ENCODE measurements at regions not wholly inside any gene's neighbourhood (a gene's known extent, or its start where the extent isn't known, plus 50 kb on each side); places are given as distances from the start of the nearest gene placed in this dataset.

DNA sequence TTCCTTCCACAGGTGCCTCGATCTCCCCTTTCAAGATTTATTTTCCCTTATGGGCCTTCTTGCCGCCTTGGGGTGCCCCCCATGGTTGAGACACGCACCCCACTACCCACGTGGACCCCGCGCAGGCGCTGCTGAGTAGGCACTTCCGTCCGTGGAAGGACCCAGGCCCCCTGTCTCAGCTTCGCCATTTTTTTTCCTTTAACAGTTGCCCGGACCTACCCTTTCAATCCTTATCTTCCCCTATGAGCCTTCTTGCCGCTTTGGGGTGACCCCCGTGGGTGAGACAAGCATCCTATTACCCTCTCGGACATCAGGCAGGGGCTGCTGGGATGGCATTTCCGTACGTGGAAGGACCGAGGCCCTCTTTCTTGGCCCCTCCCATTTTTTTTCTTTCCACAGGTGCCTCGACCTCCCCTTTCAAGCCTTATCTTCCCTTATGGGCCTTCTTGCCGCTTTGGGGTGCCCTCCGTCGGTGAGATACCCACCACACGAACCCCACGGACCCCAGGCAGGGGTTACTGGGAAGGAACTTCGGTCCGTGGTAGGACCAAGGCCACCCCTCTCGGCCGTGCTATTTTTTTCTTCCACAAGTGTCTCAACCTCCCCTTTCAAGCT lies 268.2 kb downstream of the ALG10 start:
- TF ChIP-seq, protein P1, sequence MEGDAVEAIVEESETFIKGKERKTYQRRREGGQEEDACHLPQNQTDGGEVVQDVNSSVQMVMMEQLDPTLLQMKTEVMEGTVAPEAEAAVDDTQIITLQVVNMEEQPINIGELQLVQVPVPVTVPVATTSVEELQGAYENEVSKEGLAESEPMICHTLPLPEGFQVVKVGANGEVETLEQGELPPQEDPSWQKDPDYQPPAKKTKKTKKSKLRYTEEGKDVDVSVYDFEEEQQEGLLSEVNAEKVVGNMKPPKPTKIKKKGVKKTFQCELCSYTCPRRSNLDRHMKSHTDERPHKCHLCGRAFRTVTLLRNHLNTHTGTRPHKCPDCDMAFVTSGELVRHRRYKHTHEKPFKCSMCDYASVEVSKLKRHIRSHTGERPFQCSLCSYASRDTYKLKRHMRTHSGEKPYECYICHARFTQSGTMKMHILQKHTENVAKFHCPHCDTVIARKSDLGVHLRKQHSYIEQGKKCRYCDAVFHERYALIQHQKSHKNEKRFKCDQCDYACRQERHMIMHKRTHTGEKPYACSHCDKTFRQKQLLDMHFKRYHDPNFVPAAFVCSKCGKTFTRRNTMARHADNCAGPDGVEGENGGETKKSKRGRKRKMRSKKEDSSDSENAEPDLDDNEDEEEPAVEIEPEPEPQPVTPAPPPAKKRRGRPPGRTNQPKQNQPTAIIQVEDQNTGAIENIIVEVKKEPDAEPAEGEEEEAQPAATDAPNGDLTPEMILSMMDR (IDR thresholded peaks at IDR 0.05): no peak
- Mint-ChIP-seq H3K27me3 (ENCODE audit: low read depth) (no peaks in the 10 kb centered on the region), H3K27ac (ENCODE audit: unreplicated experiment) (no peak overlapping the region), H3K4me3 (ENCODE audit: unreplicated experiment) (no peak overlapping the region), H3K4me1 (ENCODE audit: low read depth) (no peaks in the 10 kb centered on the region), H3K9me3 (ENCODE audit: low read depth) (peaks cover 54% of the 10 kb centered on the region), H3K36me3 (ENCODE audit: low read depth) (no peaks in the 10 kb centered on the region)
- DNase-seq (ENCODE audit: low spot score): no peak

DNA sequence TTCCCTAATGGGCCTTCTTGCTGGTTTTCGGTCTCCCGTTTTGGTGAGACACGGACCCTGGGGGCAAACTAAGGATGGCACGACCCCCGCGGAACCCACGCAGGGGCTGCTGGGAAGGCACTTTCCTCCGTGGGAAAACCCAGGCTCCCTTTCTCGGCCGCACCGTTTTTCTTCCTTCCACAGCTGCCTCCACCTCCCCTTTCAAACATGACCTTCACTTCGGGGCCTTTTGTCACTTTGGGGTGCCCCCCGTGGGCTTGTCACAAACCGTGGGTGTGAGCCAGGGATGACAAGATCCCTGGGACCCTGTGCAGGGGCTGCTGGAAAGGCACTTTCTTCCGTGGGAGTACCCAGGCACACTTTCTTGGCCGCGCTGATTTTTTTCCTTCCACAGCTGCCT lies 268.7 kb downstream of the ALG10 start:
- H3K36me3 Mint-ChIP-seq (ENCODE audit: low read depth): no peaks in the 10 kb centered on the region
- no peak overlapping the region for H3K4me3 Mint-ChIP-seq (ENCODE audit: unreplicated experiment)
- TF ChIP-seq, protein P1 (IDR thresholded peaks at IDR 0.05): no peak
- DNase-seq (ENCODE audit: low spot score): no peak
- no peaks in the 10 kb centered on the region for H3K4me1 Mint-ChIP-seq (ENCODE audit: low read depth)
- peaks cover 50% of the 10 kb centered on the region for H3K9me3 Mint-ChIP-seq (ENCODE audit: low read depth)
- no peaks in the 10 kb centered on the region for H3K27me3 Mint-ChIP-seq (ENCODE audit: low read depth)
- no peak overlapping the region for H3K27ac Mint-ChIP-seq (ENCODE audit: unreplicated experiment)

DNA sequence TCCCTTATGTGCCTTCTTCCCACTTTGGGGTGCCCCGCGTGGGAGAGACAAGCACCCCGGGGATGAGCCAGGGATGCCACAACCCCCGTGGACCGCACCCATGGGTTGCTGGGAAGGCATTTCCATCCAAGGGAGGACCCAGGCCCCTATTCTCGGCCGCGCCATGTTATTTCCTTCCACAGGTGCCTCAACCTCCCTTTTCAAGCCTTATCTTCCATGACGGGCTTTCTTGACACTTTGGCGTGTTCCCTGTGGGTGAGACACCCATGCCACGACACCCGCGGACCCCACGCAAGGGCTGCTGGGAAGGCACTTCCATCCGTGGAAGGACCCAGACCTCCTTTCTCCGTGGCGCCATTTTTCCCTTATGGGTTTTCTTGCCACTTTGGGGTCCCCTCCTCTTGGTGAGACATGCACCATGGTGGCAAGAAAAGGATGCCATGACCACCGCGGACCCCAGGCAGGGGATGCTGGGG lies 269.2 kb downstream of the ALG10 start:
- Mint-ChIP-seq H3K4me3 (ENCODE audit: unreplicated experiment) (no peak overlapping the region), H3K4me1 (ENCODE audit: low read depth) (no peaks in the 10 kb centered on the region), H3K27ac (ENCODE audit: unreplicated experiment) (no peak overlapping the region), H3K36me3 (ENCODE audit: low read depth) (no peaks in the 10 kb centered on the region), H3K9me3 (ENCODE audit: low read depth) (peaks cover 46% of the 10 kb centered on the region), H3K27me3 (ENCODE audit: low read depth) (no peaks in the 10 kb centered on the region)
- TF ChIP-seq, protein P1 (IDR thresholded peaks at IDR 0.05): no peak
- DNase-seq (ENCODE audit: low spot score): no peak

DNA sequence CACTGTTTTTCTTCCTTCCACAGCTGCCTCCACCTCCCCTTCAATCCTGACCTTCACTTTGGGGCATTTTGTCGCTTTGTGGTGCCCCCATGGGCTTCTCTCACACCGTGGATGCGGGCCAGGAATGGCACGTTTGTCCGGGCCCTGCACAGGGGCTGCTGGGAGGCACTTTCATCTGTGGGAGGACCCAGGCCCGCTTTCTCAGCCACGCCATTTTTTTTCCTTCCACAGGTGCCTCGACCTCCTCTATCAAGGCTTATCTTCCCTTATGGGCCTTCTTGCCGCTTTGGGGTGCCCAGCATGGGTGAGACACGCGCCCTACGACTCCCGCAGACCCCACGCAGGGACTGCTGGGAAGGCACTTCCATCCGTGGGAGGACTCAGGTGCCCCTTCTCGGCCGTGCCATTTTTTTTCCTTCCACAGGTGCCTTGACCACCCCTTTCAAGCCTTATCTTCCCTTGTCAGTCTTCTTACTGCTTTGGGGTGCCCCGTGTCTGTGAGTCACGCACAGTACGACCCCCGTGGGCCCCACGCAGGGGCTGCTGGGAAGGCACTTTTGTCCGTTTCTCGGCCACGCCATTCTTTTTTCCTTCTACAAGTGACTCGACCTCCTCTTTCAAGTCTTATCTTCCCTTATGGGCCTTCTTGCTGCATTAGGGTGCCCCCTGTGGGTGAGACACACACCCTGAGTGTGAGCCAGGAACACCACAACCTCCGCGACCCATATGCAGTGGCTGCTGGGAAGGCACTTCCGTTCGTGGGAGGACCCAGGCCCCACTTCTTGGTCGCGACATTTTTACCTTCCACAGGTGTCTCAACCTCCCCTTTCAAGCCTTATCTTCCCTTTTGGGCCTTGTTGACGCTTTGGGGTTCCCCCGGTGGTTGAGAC lies 270.7 kb downstream of the ALG10 start:
- Mint-ChIP-seq H3K4me1 (ENCODE audit: low read depth) (no peaks in the 10 kb centered on the region), H3K4me3 (ENCODE audit: unreplicated experiment) (no peak overlapping the region), H3K27me3 (ENCODE audit: low read depth) (no peaks in the 10 kb centered on the region), H3K36me3 (ENCODE audit: low read depth) (no peaks in the 10 kb centered on the region), H3K9me3 (ENCODE audit: low read depth) (peaks cover 37% of the 10 kb centered on the region), H3K27ac (ENCODE audit: unreplicated experiment) (no peak overlapping the region)
- TF ChIP-seq, protein P1 (IDR thresholded peaks at IDR 0.05): no peak
- DNase-seq (ENCODE audit: low spot score): peak; percentile 82

DNA sequence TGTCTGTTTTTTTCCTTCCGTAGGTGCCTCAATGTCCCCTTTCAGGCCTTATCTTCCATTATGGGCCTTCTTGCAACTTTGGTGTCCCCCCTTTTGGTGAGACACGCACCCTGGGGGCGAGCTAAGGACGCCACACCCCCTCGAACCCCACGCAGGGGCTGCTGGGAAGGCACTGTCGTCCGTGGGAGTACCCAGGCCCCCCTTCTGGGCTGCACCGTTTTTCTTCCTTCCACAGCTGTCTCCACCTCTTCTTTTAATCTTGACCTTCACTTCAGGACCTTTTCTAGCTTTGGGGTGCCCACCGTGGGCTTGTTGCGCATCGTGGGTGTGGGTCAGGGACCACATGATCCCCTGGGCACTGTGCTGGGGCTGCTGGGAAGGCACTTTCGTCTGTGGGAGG lies 271.8 kb downstream of the ALG10 start:
- Mint-ChIP-seq H3K27ac (ENCODE audit: unreplicated experiment) (no peak overlapping the region), H3K9me3 (ENCODE audit: low read depth) (peaks cover 35% of the 10 kb centered on the region), H3K36me3 (ENCODE audit: low read depth) (peaks cover 2% of the 10 kb centered on the region), H3K27me3 (ENCODE audit: low read depth) (no peaks in the 10 kb centered on the region), H3K4me1 (ENCODE audit: low read depth) (no peaks in the 10 kb centered on the region), H3K4me3 (ENCODE audit: unreplicated experiment) (no peak overlapping the region)
- TF ChIP-seq, protein P1 (IDR thresholded peaks at IDR 0.05): no peak
- DNase-seq (ENCODE audit: low spot score): peak; percentile 65

All from chondrocyte (in vitro differentiated cells).